ENCODE measurements at regions not wholly inside any gene's neighbourhood (a gene's known extent, or its start where the extent isn't known, plus 50 kb on each side); places are given as distances from the start of the nearest gene placed in this dataset.

DNA sequence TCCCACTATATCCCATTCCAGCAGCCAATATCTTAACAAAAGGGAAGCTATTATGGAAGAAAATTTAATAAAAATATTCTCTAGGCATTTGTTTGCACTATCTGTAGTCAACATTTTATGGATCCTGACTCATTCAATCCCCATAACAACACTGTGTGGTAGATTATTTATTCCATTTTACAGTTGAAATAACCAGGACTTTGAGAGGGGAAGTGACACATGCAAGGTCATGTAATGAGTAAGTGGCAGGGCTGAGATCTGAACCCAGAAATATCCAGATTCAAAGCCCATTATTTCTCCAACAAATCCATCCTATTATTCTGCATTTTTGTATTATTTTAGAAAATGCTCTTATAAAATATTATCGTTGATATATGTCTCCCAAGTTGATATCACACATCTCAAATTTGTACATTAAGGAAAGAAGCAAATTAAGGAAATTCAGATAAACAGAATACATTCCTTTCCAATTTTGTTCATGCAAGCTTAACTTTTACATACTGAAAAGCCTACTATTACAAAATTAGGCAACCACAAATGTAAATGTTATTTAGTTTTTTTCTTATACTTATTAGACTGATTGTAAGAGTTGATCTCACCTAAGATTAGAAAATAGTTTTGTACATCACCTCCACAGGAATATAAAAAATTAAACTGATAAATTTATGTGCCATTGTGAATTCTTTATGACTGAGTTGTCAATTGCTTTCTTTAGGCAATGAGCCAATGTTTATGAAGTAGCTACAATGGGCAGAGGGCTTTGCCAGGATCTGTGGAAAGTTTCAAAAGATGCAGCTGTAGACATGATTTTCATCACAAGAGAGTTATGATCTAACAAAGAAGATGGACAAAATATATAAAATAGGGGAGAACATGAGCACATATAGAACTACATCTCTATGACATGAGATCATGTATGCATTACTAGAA is 55.1 kb upstream of the E2F7 start:
- no peak overlapping the region for H3K27ac ChIP-seq
- ATAC-seq (no peak), DNase-seq (no peak)
- no peaks in the 10 kb centered on the region for H3K36me3 ChIP-seq (ENCODE audit: insufficient read depth in 1 of 2, low read depth in 1 of 2)
- WGBS, 3 donors: 79 to 93% (median 88%) methylated on average over 1 of the region's 1 CpG
- TF ChIP-seq, protein P1, sequence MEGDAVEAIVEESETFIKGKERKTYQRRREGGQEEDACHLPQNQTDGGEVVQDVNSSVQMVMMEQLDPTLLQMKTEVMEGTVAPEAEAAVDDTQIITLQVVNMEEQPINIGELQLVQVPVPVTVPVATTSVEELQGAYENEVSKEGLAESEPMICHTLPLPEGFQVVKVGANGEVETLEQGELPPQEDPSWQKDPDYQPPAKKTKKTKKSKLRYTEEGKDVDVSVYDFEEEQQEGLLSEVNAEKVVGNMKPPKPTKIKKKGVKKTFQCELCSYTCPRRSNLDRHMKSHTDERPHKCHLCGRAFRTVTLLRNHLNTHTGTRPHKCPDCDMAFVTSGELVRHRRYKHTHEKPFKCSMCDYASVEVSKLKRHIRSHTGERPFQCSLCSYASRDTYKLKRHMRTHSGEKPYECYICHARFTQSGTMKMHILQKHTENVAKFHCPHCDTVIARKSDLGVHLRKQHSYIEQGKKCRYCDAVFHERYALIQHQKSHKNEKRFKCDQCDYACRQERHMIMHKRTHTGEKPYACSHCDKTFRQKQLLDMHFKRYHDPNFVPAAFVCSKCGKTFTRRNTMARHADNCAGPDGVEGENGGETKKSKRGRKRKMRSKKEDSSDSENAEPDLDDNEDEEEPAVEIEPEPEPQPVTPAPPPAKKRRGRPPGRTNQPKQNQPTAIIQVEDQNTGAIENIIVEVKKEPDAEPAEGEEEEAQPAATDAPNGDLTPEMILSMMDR (IDR thresholded peaks at IDR 0.05): no peak
- intact Hi-C loops (cut with DNase I): no loop called here
- H3K9me3 ChIP-seq: no peaks in the 10 kb centered on the region
- no peaks in the 10 kb centered on the region for H3K4me1 ChIP-seq
- no peaks in the 10 kb centered on the region for H3K27me3 ChIP-seq (ENCODE audit: insufficient read depth in 3 of 3, low read length in 2 of 3)
- H3K4me3 ChIP-seq: no peak overlapping the region

DNA sequence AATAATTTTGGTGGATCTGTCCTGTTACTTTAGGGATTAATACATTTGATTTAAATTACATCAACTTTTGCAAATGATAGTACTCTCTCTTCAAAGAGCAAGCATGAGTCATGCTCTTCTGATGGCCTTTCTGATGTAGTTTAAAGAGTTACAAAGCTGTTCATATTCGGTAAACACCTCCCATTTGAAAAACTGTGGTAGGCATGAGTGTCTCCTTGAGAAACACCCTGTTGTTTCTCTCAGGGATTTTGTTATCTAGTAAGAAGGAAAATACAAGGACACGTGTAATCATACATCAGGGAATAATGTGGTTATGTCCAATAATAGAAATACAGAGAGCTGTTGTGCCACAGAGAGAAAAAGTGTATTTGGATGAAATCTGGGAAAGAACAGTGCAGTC is 53.3 kb upstream of the E2F7 start:
- no peak overlapping the region for H3K4me3 ChIP-seq
- no peaks in the 10 kb centered on the region for H3K9me3 ChIP-seq
- DNase-seq (no peak), ATAC-seq (no peak)
- no peaks in the 10 kb centered on the region for H3K4me1 ChIP-seq
- H3K27me3 ChIP-seq (ENCODE audit: insufficient read depth in 3 of 3, low read length in 2 of 3): no peaks in the 10 kb centered on the region
- no peaks in the 10 kb centered on the region for H3K36me3 ChIP-seq (ENCODE audit: insufficient read depth in 1 of 2, low read depth in 1 of 2)
- H3K27ac ChIP-seq: no peak overlapping the region
- TF ChIP-seq, protein P1 (IDR thresholded peaks at IDR 0.05): no peak
- WGBS, 3 donors: 73 to 83% (median 75%) methylated on average over 2 of the region's 2 CpGs
- intact Hi-C loops (cut with DNase I): no loop called here

DNA sequence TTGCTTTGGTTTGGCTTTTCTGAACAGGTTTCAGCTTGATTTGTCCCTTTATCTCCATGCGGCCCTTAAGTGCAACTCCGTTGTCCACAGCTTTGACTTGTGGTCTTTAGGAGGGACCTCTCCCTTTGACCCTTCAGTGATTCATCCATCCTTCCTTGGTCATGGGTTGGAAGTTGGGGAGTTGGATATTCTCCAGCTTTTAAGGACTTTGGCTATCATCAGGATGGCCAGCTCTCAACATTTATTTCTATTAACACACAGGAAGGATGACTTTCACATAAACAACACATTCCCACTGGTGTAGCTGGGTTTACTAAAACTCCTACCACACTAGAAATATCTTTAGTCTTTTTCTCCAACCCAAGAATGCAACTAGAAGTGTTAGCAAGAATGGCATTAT is 50.9 kb upstream of the E2F7 start:
- no peak for DNase-seq
- H3K4me1 ChIP-seq: no peaks in the 10 kb centered on the region
- ATAC-seq: no peak
- 85 to 91% (median 87%) methylated on average over 2 of the region's 2 CpGs for WGBS, 3 donors
- no peak overlapping the region for H3K4me3 ChIP-seq
- no peaks in the 10 kb centered on the region for H3K36me3 ChIP-seq (ENCODE audit: insufficient read depth in 1 of 2, low read depth in 1 of 2)
- H3K27me3 ChIP-seq (ENCODE audit: insufficient read depth in 3 of 3, low read length in 2 of 3): no peaks in the 10 kb centered on the region
- TF ChIP-seq, protein P1 (IDR thresholded peaks at IDR 0.05): no peak
- H3K9me3 ChIP-seq: no peaks in the 10 kb centered on the region
- intact Hi-C loops (cut with DNase I): no loop called here
- H3K27ac ChIP-seq: no peak overlapping the region

DNA sequence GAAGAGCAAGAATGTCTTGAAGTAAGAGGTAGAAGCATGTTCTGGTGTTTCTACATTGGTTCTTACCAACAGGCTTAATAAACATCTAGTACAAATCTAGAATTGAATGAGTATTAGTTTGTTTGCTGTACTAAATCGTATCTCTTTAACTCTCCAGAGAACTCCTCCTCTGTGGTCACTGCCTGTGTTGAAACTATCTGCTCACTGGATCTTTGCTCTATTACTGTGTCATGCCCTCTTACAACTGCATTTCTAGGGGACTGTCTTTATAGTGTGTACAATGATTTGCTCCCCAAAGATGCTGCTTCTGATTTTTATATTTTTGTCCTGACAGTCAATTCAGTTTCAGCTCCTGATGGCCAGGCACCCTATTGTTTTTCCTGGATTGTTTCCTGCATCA is 50.1 kb upstream of the E2F7 start:
- TF ChIP-seq, protein P1 (IDR thresholded peaks at IDR 0.05): no peak
- Histone ChIP-seq H3K9me3 (no peaks in the 10 kb centered on the region), H3K4me1 (no peaks in the 10 kb centered on the region), H3K27ac (no peak overlapping the region), H3K27me3 (ENCODE audit: insufficient read depth in 3 of 3, low read length in 2 of 3) (no peaks in the 10 kb centered on the region), H3K4me3 (no peak overlapping the region), H3K36me3 (ENCODE audit: insufficient read depth in 1 of 2, low read depth in 1 of 2) (no peaks in the 10 kb centered on the region)
- 74 to 79% (median 74%) methylated on average over 1 of the region's 1 CpG for WGBS, 3 donors
- ATAC-seq: no peak
- intact Hi-C loops (cut with DNase I): no loop called here
- DNase-seq: no peak

Measured in psoas muscle (tissue), 7 donors.